WERI-Rb-1 (cell line): ENCODE measurements at regions not wholly inside any gene's neighbourhood (a gene's known extent, or its start where the extent isn't known, plus 50 kb on each side); places are given as distances from the start of the nearest gene placed in this dataset.

ENCODE experiments used
- DNase-seq: peaks from one replicate; pipeline ENCODE4 v3.0.0-alpha.2; 2020
- H3K27ac ChIP-seq: fragments of 250-450 bp; sonication (Bioruptor Pico); 2 replicates; pipeline ENCODE4 v1.5.1; 2020; ENCODE audit warnings: mild to moderate bottlenecking, moderate library complexity
- H3K27me3 ChIP-seq: fragments of 250-450 bp; sonication (Bioruptor Pico); 2 replicates; pipeline ENCODE4 v1.5.1; 2021; ENCODE audit warnings: mild to moderate bottlenecking, low read depth, moderate library complexity; ENCODE audit not compliant: insufficient read depth, severe bottlenecking
- H3K36me3 ChIP-seq: fragments of 250-450 bp; sonication (Bioruptor Pico); 2 replicates; pipeline ENCODE4 v1.5.1; 2020; ENCODE audit warnings: mild to moderate bottlenecking, moderate library complexity
- H3K4me3 ChIP-seq: 2 replicates; pipeline ENCODE4 v1.5.1; 2011; ENCODE audit warnings: low read depth, mild to moderate bottlenecking, control low read depth, low read length
- H3K9me3 ChIP-seq: fragments of 250-450 bp; sonication (Bioruptor Pico); 2 replicates; pipeline ENCODE4 v1.5.1; 2021; ENCODE audit warnings: mild to moderate bottlenecking, moderate library complexity; ENCODE audit not compliant: severe bottlenecking
- TF ChIP-seq, protein P1 (sequence below): IDR thresholded peaks from 2 replicates; pipeline ENCODE4 v1.5.1; 2011; ENCODE audit warnings: low read depth, mild to moderate bottlenecking, control low read depth, inconsistent platforms, low read length

DNA sequence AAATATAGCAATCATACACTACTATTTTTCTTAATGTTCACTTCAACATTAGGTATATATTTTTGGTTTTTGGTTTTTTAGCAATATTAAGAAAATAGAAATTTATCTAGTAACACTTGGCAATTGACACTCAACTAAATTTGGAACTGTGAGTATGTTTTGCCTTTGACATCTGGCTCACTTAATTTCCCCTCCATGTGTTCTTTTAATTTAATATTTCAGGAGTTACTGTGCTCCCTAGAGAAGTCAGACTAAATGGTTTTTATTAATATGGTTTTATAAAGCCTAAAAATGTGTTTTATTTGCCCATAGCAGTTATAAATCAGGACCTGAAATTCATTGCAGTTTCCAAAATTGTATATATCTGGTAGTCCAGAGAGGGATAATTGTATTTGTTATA is 175.3 kb upstream of the AVPR1A start:
- Histone ChIP-seq H3K9me3 (no peaks in the 10 kb centered on the region), H3K27ac (no peak overlapping the region), H3K4me3 (no peak overlapping the region), H3K27me3 (no peaks in the 10 kb centered on the region), H3K36me3 (no peaks in the 10 kb centered on the region)
- TF ChIP-seq, protein P1, sequence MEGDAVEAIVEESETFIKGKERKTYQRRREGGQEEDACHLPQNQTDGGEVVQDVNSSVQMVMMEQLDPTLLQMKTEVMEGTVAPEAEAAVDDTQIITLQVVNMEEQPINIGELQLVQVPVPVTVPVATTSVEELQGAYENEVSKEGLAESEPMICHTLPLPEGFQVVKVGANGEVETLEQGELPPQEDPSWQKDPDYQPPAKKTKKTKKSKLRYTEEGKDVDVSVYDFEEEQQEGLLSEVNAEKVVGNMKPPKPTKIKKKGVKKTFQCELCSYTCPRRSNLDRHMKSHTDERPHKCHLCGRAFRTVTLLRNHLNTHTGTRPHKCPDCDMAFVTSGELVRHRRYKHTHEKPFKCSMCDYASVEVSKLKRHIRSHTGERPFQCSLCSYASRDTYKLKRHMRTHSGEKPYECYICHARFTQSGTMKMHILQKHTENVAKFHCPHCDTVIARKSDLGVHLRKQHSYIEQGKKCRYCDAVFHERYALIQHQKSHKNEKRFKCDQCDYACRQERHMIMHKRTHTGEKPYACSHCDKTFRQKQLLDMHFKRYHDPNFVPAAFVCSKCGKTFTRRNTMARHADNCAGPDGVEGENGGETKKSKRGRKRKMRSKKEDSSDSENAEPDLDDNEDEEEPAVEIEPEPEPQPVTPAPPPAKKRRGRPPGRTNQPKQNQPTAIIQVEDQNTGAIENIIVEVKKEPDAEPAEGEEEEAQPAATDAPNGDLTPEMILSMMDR = no peak
- no peak for DNase-seq

DNA sequence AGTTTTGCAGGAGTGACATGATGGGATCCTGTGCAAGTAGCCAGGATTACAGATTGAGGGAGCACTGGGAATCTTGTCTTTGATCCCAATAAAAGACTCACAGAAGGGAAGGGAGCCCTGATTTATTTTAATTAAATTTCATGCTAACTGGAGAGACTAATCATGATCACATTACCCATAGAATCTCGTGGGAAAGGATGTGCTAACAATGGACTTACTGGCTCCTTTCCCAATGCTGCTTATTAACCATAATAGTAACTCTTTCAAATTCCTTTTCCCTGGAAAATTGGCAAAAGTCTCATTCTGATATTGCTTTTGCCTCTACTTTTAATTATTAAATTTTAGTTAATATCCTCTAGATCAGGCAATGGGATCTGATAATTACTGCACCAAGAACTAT is 174.8 kb upstream of the AVPR1A start:
- no peaks in the 10 kb centered on the region for H3K9me3 ChIP-seq
- H3K4me3 ChIP-seq = no peak overlapping the region
- no peaks in the 10 kb centered on the region for H3K27me3 ChIP-seq
- TF ChIP-seq, protein P1 = no peak
- H3K36me3 ChIP-seq = no peaks in the 10 kb centered on the region
- no peak overlapping the region for H3K27ac ChIP-seq
- no peak for DNase-seq

DNA sequence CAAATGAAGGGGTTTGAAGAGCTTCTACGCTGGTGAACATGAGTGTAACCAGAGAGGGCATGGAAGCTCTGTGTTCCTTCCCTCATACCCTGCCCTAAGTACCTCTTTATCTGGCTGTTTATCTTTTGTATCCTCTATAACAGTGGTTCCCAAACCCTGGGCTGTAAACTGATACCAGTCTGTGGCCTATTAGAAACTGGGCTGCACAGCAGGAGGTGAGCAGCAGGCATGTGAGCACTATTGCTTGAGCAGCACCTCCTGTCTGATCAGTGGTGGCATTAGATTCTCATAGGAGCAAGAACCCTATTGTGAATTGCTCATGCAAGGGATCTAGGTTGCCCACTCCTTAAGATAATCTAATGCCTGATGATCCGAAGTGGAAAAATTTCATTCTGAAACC is 172.9 kb upstream of the AVPR1A start:
- Histone ChIP-seq H3K36me3 (no peaks in the 10 kb centered on the region), H3K27ac (no peak overlapping the region), H3K9me3 (no peaks in the 10 kb centered on the region), H3K27me3 (no peaks in the 10 kb centered on the region), H3K4me3 (no peak overlapping the region)
- TF ChIP-seq, protein P1 = no peak
- DNase-seq = no peak

DNA sequence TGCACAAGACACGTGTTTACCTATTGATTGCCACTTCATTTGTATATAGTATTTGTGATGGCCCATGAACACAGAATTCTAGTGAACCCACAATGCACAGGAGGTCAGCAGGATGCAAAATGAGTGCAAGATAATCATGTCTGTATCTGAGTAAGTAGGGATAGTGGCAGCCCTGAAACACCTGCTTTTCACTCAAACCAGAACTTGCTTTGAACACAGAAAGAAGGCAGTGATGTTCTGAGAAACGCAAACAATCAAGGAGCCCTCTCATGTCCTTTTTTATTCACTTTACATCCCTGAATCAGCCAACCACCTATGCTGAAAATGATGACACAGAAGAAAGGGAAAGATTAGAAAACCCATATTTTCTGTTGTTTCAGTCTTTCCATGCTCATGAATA is 170.4 kb upstream of the AVPR1A start:
- no peak for DNase-seq
- Histone ChIP-seq H3K27ac (no peak overlapping the region), H3K36me3 (no peaks in the 10 kb centered on the region), H3K9me3 (no peaks in the 10 kb centered on the region), H3K4me3 (no peak overlapping the region), H3K27me3 (no peaks in the 10 kb centered on the region)
- TF ChIP-seq, protein P1 = no peak

DNA sequence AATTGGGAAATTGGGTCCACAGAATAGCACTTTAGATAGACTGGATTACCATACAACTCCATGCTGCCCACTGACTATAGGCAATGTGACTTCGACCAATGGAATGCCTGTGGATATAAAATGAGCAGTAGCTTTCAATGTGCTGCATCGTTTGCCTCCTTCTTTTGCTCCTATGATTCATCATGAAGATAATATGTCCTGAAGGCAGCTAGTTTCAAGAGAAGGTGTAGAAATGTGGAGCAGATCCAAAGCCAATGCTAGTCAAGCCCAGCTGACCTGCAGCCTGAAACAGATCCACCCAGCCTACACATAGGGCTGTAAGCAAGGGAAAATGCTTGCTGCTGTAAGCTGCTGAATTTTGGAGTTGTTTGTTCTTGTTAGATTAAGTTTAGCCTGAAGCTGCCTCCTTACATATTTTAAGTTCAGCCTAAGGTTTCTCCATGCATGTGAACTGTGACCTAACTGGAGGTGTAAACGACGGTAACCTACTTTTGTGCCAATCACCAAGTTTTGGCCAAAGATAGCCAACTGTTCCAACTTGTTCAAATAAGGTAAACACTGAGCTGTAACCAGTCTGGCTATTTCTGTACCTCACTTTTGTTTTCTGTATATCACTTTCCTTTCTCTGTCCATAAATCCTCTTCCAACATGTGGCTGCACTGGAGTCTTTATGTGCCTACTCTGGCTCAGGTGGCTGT is 169.1 kb upstream of the AVPR1A start:
- no peak overlapping the region for H3K27ac ChIP-seq
- TF ChIP-seq, protein P1 = no peak
- no peaks in the 10 kb centered on the region for H3K9me3 ChIP-seq
- DNase-seq = no peak
- no peaks in the 10 kb centered on the region for H3K36me3 ChIP-seq
- no peak overlapping the region for H3K4me3 ChIP-seq
- H3K27me3 ChIP-seq = no peaks in the 10 kb centered on the region

DNA sequence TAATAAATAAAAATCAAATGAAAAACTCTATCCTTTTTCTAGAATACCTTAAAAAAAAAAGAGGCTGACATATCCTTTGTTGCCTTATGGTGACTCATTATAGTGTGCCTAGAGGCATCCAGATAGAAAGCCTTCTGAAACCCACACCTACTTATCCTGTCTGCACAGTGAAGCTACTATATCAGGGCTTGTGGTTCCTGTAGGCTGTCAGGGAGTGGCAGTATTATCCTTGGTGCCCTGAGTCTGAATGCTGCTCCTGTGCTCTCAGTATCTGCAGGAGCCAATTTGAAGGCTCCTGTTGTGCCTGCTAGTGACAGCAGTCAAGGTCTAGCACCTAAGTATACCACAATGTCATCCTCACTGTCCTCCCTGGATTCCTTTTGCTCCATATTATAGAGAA is 168.4 kb upstream of the AVPR1A start:
- DNase-seq = no peak
- no peaks in the 10 kb centered on the region for H3K27me3 ChIP-seq
- no peaks in the 10 kb centered on the region for H3K36me3 ChIP-seq
- no peak overlapping the region for H3K4me3 ChIP-seq
- TF ChIP-seq, protein P1 = peak; percentile 37; the same call in 1 of the 2 replicates
- no peak overlapping the region for H3K27ac ChIP-seq
- no peaks in the 10 kb centered on the region for H3K9me3 ChIP-seq
